ENCODE measurements at regions not wholly inside any gene's neighbourhood (a gene's known extent, or its start where the extent isn't known, plus 50 kb on each side); places are given as distances from the start of the nearest gene placed in this dataset.

DNA sequence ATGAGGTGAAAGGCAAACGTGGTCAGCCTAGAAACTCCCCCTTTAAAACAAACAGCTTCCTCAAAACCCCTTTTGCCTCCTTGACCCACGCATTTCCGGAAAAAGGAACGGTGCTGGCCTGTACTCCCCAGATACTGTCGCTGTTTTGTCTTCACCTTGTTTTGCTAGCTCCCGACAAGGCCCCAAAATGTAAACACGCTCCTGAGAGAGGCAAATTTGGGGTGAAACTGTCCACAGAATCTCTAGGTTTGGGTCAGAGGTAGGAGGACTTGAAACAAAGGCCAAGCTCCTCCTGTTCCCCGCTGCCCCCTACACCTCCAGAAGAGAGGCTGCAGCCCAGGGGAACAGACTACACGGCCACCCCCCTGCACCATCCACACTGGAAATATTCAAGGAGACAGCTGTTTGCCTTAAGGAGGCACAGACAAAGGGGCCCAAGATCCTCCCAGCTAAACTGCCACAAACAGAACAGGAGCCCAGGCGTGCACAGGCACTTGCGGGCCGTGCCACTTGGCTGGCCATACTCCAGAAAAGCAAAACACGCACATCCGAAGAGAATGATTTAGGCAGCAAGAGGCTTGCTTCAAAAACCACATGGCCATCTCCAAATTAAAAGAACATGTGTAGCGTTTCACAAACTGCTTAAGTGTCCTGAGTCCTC, 160.5 kb upstream of the GRK3 start (continued):
- peak; percentile 35; the same call in 1 of the 2 replicates for TF ChIP-seq ZFY (CRISPR knock-in tag; IDR thresholded peaks at IDR 0.05)
- no peak for TF ChIP-seq HNF4A (CRISPR knock-in tag; IDR thresholded peaks at IDR 0.05)
- TF ChIP-seq, protein P1, sequence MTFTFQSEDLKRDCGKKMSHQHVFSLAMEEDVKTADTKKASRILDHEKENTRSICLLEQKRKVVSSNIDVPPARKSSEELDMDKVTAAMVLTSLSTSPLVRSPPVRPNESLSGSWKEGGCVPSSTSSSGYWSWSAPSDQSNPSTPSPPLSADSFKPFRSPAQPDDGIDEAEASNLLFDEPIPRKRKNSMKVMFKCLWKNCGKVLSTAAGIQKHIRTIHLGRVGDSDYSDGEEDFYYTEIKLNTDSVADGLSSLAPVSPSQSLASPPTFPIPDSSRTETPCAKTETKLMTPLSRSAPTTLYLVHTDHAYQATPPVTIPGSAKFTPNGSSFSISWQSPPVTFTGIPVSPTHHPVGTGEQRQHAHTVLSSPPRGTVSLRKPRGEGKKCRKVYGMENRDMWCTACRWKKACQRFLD (CRISPR knock-in tag; IDR thresholded peaks at IDR 0.05; ENCODE audit: borderline replicate concordance) = no peak
- no peak for TF ChIP-seq MAZ (IDR thresholded peaks at IDR 0.05; ENCODE audit: borderline replicate concordance, low read depth, low read length)
- peak; percentile 44; the same call in 1 of the 2 replicates for TF ChIP-seq MAZ (CRISPR knock-in tag; IDR thresholded peaks at IDR 0.05; ENCODE audit: low read depth)
- no peak for TF ChIP-seq ESRRA (CRISPR knock-in tag; IDR thresholded peaks at IDR 0.05; ENCODE audit: low read depth)
- no peak for TF ChIP-seq HDAC6 (IDR thresholded peaks at IDR 0.05; ENCODE audit: low read depth, low read length)
- no peak for TF ChIP-seq NRL (CRISPR knock-in tag; IDR thresholded peaks at IDR 0.05; ENCODE audit: borderline replicate concordance)
- no peak for TF ChIP-seq HES4 (CRISPR knock-in tag; IDR thresholded peaks at IDR 0.05; ENCODE audit: borderline replicate concordance)
- no peak for TF ChIP-seq ZSCAN20 (CRISPR knock-in tag; IDR thresholded peaks at IDR 0.05; ENCODE audit: borderline replicate concordance)
- TF ChIP-seq ETV5 (CRISPR knock-in tag; IDR thresholded peaks at IDR 0.05; ENCODE audit: borderline replicate concordance) = no peak
- TF ChIP-seq, protein P2, sequence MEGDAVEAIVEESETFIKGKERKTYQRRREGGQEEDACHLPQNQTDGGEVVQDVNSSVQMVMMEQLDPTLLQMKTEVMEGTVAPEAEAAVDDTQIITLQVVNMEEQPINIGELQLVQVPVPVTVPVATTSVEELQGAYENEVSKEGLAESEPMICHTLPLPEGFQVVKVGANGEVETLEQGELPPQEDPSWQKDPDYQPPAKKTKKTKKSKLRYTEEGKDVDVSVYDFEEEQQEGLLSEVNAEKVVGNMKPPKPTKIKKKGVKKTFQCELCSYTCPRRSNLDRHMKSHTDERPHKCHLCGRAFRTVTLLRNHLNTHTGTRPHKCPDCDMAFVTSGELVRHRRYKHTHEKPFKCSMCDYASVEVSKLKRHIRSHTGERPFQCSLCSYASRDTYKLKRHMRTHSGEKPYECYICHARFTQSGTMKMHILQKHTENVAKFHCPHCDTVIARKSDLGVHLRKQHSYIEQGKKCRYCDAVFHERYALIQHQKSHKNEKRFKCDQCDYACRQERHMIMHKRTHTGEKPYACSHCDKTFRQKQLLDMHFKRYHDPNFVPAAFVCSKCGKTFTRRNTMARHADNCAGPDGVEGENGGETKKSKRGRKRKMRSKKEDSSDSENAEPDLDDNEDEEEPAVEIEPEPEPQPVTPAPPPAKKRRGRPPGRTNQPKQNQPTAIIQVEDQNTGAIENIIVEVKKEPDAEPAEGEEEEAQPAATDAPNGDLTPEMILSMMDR (CRISPR knock-in tag; IDR thresholded peaks at IDR 0.05) = 0 out of 2 replicates have a peak, but pooled peaks have one; percentile 4
- TF ChIP-seq ARNTL (CRISPR knock-in tag; IDR thresholded peaks at IDR 0.05) = no peak
- no peak for TF ChIP-seq TOPORS (CRISPR knock-in tag; IDR thresholded peaks at IDR 0.05)
- TF ChIP-seq ZNF34 (CRISPR knock-in tag; IDR thresholded peaks at IDR 0.05; ENCODE audit: borderline replicate concordance) = no peak
- no peak for TF ChIP-seq CENPX (CRISPR knock-in tag; IDR thresholded peaks at IDR 0.05)
- TF ChIP-seq AGO1 (IDR thresholded peaks at IDR 0.05; ENCODE audit: low read depth, low read length, poor library complexity, severe bottlenecking) = no peak
- no peak for TF ChIP-seq KLF12 (CRISPR knock-in tag; IDR thresholded peaks at IDR 0.05; ENCODE audit: borderline replicate concordance)
- TF ChIP-seq, protein P3, sequence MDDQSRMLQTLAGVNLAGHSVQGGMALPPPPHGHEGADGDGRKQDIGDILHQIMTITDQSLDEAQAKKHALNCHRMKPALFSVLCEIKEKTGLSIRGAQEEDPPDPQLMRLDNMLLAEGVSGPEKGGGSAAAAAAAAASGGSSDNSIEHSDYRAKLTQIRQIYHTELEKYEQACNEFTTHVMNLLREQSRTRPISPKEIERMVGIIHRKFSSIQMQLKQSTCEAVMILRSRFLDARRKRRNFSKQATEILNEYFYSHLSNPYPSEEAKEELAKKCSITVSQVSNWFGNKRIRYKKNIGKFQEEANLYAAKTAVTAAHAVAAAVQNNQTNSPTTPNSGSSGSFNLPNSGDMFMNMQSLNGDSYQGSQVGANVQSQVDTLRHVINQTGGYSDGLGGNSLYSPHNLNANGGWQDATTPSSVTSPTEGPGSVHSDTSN (CRISPR knock-in tag; IDR thresholded peaks at IDR 0.05; ENCODE audit: borderline replicate concordance) = no peak
- TF ChIP-seq, protein P4, sequence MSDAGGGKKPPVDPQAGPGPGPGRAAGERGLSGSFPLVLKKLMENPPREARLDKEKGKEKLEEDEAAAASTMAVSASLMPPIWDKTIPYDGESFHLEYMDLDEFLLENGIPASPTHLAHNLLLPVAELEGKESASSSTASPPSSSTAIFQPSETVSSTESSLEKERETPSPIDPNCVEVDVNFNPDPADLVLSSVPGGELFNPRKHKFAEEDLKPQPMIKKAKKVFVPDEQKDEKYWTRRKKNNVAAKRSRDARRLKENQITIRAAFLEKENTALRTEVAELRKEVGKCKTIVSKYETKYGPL (CRISPR knock-in tag; IDR thresholded peaks at IDR 0.05) = no peak
- no peak for TF ChIP-seq NCOA1 (CRISPR knock-in tag; IDR thresholded peaks at IDR 0.05)
- TF ChIP-seq, protein P5, sequence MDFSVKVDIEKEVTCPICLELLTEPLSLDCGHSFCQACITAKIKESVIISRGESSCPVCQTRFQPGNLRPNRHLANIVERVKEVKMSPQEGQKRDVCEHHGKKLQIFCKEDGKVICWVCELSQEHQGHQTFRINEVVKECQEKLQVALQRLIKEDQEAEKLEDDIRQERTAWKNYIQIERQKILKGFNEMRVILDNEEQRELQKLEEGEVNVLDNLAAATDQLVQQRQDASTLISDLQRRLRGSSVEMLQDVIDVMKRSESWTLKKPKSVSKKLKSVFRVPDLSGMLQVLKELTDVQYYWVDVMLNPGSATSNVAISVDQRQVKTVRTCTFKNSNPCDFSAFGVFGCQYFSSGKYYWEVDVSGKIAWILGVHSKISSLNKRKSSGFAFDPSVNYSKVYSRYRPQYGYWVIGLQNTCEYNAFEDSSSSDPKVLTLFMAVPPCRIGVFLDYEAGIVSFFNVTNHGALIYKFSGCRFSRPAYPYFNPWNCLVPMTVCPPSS (IDR thresholded peaks at IDR 0.05) = no peak
- no peak for TF ChIP-seq ZNF331 (CRISPR knock-in tag; IDR thresholded peaks at IDR 0.05)
- no peak for TF ChIP-seq TCF7 (IDR thresholded peaks at IDR 0.05; ENCODE audit: low read depth)

Data from HepG2 (cell line).